Astrocyte of the spinal cord (primary cell): ENCODE measurements at regions not wholly inside any gene's neighbourhood (a gene's known extent, or its start where the extent isn't known, plus 50 kb on each side); places are given as distances from the start of the nearest gene placed in this dataset.
"Not testable (repeated sequence)": the region's sequence is repeated elsewhere in the genome, so short reads cannot be mapped to it uniquely, and the experiment has no call there.

Experiments
- DNase-seq: peaks from one replicate; pipeline ENCODE4 v3.0.0; 2011; ENCODE audit warnings: low read depth, low spot score
- H3K4me3 ChIP-seq: 2 replicates; pipeline ENCODE4 v1.5.1; 2011; ENCODE audit warnings: low read depth, mild to moderate bottlenecking, low read length, moderate library complexity
- in situ Hi-C: cut with HindIII; loops from 2 replicates; pipeline ENCODE4 v1.10.0; 2017; ENCODE audit warnings: low sequenced_read_pairs
- TF ChIP-seq, protein P1 (sequence below): IDR thresholded peaks from 2 replicates; pipeline ENCODE4 v1.5.1; 2012; ENCODE audit warnings: low read depth, mild to moderate bottlenecking, low read length, inconsistent platforms

DNA sequence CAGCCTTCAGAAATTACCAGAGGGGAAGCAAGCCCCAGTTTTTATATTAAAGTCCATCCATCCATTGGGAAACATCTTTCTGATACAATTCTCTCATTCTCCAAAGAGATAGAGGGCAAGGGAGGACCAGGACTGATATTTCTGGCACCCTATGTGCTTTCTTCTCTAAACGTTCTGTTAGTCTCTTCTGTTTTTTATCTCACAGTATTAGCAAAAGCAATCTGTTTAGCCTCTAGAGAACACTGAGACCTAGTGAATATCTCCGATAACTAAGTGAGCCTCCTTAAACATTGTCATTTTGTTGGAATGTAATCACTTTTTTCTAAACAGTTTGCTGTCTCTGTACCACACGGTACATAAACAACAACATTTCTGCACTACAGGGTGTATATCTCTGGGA is 464.6 kb downstream of the JRKL start:
- H3K4me3 ChIP-seq = no peak overlapping the region
- in situ Hi-C loops = no loop called here
- TF ChIP-seq, protein P1, sequence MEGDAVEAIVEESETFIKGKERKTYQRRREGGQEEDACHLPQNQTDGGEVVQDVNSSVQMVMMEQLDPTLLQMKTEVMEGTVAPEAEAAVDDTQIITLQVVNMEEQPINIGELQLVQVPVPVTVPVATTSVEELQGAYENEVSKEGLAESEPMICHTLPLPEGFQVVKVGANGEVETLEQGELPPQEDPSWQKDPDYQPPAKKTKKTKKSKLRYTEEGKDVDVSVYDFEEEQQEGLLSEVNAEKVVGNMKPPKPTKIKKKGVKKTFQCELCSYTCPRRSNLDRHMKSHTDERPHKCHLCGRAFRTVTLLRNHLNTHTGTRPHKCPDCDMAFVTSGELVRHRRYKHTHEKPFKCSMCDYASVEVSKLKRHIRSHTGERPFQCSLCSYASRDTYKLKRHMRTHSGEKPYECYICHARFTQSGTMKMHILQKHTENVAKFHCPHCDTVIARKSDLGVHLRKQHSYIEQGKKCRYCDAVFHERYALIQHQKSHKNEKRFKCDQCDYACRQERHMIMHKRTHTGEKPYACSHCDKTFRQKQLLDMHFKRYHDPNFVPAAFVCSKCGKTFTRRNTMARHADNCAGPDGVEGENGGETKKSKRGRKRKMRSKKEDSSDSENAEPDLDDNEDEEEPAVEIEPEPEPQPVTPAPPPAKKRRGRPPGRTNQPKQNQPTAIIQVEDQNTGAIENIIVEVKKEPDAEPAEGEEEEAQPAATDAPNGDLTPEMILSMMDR = no peak
- no peak for DNase-seq

DNA sequence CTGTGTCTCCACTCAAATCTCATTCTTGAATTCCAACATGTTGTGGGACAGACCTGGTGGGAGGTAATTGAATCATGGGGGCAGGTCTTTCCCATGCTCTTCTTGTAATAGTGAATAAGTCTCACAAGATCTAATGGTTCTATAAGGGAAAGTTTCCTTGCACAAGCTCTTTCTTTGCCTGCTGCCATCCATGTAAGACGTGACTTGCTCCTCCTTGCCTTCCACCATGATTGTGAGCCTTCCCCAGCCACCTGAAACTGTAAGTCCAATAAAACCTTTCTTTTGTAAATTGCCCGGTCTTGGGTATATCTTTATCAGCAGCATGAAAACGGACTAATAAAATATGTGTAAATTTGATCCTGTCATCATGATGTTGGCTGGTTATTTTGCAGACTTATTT is 471.9 kb downstream of the JRKL start:
- DNase-seq, H3K4me3 ChIP-seq, in situ Hi-C loops: not testable (repeated sequence)

DNA sequence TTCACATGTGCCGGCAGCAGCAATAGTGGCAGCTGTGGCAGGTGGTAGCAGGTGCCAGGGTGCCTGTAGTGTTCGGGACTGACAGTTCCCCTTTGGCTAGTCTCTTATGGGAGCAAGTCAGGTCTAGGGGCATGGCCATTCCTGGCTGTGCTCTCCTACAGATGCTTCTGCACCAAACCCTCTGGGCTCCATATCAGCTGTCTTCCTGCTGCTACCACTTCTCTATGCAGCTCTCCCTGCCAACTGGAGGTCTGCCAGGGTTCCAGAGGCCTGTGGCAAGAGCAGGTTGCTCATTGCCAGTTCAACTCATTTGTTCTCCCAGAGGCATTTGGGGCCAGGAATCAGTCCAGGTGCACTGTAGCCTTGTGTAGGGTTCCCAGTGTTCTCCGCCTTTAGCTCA is 473.7 kb downstream of the JRKL start:
- in situ Hi-C loops = no loop called here
- no peak overlapping the region for H3K4me3 ChIP-seq
- DNase-seq = no peak
- TF ChIP-seq, protein P1 = no peak

DNA sequence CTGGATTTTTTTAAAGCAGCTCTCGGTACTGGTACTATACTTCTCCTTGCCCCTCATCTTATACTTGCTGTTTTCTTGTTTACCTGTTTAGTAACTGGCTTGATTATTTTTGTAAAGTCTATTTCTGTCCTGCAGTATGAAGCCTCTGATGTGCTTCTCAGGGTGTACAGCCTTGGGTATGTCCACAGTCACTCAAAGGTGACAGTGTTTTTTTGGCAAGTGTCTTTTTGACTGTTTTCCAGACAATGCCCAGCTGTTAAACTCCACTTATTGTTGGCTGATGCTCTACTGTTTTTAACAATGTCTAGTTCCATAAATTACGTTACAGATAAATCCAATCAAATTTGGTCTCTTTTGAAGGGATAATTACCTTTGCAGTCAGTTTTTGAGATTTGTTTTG is 475.2 kb downstream of the JRKL start:
- TF ChIP-seq, protein P1 = no peak
- H3K4me3 ChIP-seq = no peak overlapping the region
- no peak for DNase-seq
- in situ Hi-C loops = no loop called here

DNA sequence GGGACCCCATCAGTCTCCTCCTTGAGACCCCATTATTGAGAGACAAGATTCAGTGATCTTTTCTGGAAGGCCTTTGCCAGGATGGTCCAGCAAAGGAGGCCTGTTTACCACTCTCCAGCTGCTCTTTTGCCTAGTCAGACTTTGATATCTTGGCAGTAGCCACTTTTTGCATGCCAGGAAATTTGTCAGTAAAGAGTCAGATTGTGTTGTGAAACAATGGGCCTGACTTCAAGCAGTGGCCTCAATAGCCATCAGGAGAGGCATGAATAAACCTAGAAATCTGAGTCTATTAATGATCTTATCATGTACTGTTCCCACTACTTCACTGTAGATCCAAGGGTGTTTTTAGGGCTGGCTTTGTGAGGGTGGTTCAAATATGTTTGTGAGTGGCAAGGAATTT is 479.4 kb downstream of the JRKL start:
- TF ChIP-seq, protein P1 = no peak
- H3K4me3 ChIP-seq = no peak overlapping the region
- peak; percentile 1 for DNase-seq
- in situ Hi-C loops = no loop called here

DNA sequence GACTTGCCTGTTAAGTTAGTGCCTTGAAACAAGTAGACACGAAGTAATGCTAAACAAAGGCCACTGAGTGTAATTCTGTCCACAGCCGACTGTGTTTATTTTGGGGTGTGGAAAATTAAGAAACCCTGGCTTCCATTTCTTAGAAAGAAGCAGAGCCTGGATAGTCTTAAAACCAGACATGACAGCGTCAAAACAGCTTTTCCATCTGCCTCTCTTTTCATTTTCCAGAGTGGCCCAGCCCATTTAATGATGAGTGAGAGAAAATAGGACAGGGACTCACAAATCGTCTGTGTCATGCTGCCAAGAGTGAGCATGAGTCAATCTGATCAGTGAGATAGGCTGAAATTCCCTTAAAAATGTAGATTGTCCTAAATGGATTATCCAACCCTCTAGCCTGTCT is 485.9 kb downstream of the JRKL start:
- in situ Hi-C loops = no loop called here
- H3K4me3 ChIP-seq = no peak overlapping the region
- TF ChIP-seq, protein P1 = no peak
- DNase-seq = no peak

DNA sequence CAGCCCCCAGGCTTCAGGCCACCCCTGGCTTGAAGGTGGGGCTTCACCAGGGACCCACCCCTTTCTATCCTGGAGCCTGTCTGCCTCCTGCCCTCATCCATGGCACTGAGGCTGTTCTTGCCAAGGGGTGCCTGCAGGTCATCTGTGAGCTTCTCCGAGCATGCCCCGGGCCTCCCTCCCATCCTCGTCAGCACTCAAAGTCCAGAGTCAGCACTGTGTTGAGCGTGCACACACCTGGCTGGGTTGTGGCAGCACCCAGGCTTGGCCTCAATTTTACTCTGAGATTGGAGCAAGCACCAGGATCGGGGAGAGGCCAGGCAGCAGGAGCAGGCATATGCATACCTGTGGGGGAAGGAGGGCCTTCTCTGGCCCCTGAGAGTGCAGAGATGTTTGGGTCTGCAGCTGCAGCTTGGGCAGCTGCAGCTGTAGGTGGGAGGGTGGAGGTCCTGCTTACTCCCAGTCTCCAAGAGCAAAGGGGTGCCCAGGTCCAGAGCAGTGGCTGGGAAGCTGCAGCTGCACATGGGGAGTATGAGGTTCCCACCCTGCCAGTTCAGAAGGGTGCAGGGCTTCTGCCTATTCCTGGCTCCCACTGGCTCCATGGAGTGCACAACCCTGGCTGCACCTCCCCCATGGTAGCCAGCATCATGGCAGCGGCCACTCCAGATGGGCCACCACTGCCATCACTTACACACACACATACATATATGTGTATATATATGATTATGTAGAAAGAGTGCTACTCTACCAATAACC is 488.7 kb downstream of the JRKL start:
- in situ Hi-C loops = no loop called here
- H3K4me3 ChIP-seq = no peak overlapping the region
- TF ChIP-seq, protein P1 = no peak
- DNase-seq = no peak

DNA sequence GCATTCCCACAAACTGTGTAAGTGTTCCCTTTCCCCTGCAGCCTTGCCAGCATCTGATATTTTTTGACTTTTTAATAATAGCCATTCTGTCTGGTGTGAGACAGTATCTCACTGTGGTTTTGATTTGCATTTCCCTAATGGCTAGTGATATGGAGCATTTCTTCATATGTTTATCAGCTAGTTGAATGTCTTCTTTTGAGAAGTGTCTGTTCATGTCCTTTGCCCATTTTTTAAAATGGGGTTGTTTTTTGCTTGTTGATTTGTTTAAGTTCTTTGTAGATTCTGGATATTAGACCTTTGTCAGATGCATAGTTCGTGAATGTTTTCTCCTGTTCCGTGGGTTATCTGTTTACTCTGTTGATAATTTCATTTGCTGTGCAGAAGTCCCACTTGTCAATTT is 492.8 kb downstream of the JRKL start:
- H3K4me3 ChIP-seq, DNase-seq, in situ Hi-C loops: not testable (repeated sequence)
